Limb (tissue), 2 donors: ENCODE measurements at regions not wholly inside any gene's neighbourhood (a gene's known extent, or its start where the extent isn't known, plus 50 kb on each side); places are given as distances from the start of the nearest gene placed in this dataset.
A peak's percentile ranks its signal among the peaks of the same experiment; 100 is the strongest.

Source experiments
- DNase-seq, 2 donors: peaks; one replicate each; pipeline ENCODE4 v3.0.0-alpha.2; 2016; ENCODE audit errors: extremely low spot score in 2 of 2

DNA sequence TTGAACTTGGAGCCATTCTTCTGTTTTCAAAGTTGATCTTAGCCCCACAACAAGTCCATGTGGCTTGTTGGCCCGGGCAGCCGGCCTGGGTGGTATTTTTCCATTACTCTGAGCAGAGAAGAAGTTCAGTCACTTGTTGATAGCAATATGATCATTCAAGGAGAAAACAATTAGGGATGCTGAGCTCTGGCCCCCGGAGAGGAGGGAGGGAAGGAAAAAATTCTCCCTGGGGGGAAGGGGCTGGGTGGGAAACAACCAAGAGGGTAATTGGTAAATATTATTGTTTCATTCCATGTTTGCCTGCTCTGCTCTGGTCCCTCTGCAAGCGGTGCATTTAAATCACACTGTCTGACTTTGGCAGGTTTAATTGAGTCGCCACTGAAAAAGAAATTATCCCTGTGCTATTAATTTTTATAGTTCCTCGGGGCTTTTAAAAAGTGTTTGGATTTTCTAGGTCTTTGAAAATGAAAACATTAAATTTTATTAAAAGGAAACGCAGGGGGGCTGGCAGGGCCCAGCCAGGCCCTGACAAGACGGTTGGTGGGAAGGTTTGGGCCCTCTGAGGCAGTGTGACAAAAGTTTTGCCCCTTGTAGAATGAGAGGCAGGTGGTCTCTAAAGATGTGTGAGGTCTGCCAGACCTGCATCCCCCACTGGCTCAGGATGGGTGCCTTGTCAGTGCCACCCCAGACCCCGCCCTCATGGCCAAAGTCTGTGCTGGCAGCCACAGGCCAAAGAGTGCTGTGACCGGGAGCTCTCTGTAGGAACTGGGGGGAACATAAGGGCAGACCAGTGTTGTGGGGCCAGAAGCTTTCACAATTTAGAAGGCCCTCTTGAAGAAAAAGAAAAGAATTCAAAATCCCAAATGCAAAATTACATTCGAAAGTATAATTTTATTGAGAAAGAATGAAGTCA, 52.5 kb upstream of the SLC14A2 start:
- peak in 1 of 2 donors; percentile 47 for DNase-seq

DNA sequence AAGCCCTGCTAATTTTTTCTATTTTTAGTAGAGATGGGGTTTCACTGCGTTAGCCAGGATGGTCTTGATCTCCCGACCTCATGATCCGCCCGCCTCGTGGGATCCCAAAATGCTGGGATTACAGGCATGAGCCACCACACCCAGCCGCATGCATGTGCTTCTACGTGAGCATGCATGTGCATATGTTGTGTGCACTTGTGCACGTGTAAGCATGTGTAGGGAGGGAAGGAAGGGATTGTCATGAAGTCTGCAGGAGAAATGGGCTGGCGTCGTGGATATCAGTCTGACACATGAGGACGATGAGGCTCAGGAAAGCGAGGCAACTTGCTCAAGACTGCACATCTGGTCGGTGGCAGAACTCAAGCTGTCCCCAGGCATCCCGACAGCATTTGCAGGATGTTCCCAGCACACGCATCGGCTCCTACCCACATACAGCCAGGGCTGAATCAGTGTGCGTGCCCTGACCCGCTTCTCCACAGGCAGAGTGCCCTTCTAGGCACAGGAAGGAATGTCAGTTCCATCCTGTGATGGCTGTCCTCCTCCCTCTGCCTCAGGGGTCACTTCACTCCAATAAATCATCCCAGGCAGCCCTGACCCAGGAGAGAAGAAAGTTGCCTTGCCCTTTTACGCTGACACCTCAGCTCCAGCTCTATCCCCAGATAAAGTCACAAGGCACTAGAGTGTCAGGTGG, 49.9 kb upstream of the SLC14A2 start:
- no peak for DNase-seq
